Brain microvascular endothelial cell (primary cell): ENCODE measurements at regions not wholly inside any gene's neighbourhood (a gene's known extent, or its start where the extent isn't known, plus 50 kb on each side); places are given as distances from the start of the nearest gene placed in this dataset.

ENCODE experiments used
- DNase-seq: peaks from one replicate; pipeline ENCODE4 v3.0.0-alpha.2; 2020
- H3K27ac ChIP-seq: fragments of 250-450 bp; sonication (Bioruptor Pico); 2 replicates; pipeline ENCODE4 v1.5.1; 2020; ENCODE audit warnings: mild to moderate bottlenecking, moderate library complexity
- H3K27me3 ChIP-seq: fragments of 250-450 bp; sonication (Bioruptor Pico); replicated peaks from 2 replicates; pipeline ENCODE4 v1.5.1; 2020; ENCODE audit warnings: mild to moderate bottlenecking
- H3K36me3 ChIP-seq: fragments of 250-450 bp; sonication (Bioruptor Pico); replicated peaks from 2 replicates; pipeline ENCODE4 v1.5.1; 2020; ENCODE audit warnings: mild to moderate bottlenecking
- H3K4me3 ChIP-seq: 2 replicates; pipeline ENCODE4 v1.5.1; 2011; ENCODE audit warnings: low read depth, mild to moderate bottlenecking, control low read depth, low read length, moderate library complexity
- in situ Hi-C: cut with HindIII; loops from 2 replicates; pipeline ENCODE4 v1.10.0; 2017; ENCODE audit warnings: low sequenced_read_pairs, low pct_ligation_motif_present
- TF ChIP-seq, protein P1 (sequence below): IDR thresholded peaks from 2 replicates; pipeline ENCODE4 v1.5.1; 2011; ENCODE audit warnings: low read depth, mild to moderate bottlenecking, moderate library complexity, low read length, control low read depth, inconsistent platforms; ENCODE audit errors: missing control alignments

DNA sequence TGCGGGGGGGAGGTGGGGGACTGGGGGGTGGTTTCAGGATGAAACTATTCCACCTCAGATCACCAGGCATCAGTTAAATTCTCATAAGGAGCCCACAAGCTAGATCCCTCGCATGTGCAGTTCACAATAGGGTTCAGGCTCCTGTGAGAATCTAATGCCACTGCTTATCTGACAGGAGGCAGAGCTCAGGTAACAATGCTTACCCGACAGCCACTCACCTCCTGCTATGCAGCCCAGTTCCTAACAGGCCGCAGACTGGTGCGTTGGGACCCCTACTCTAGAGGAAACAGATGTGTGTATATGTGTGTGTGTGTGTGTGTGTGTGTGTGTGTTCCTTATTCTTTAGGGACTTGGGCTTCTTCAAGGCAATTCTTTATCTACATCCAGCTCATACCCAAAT is 352.3 kb upstream of the CCNH start:
- Histone ChIP-seq H3K36me3 (no peaks in the 10 kb centered on the region), H3K27ac (no peak overlapping the region), H3K27me3 (no peaks in the 10 kb centered on the region), H3K4me3 (no peak overlapping the region)
- TF ChIP-seq, protein P1, sequence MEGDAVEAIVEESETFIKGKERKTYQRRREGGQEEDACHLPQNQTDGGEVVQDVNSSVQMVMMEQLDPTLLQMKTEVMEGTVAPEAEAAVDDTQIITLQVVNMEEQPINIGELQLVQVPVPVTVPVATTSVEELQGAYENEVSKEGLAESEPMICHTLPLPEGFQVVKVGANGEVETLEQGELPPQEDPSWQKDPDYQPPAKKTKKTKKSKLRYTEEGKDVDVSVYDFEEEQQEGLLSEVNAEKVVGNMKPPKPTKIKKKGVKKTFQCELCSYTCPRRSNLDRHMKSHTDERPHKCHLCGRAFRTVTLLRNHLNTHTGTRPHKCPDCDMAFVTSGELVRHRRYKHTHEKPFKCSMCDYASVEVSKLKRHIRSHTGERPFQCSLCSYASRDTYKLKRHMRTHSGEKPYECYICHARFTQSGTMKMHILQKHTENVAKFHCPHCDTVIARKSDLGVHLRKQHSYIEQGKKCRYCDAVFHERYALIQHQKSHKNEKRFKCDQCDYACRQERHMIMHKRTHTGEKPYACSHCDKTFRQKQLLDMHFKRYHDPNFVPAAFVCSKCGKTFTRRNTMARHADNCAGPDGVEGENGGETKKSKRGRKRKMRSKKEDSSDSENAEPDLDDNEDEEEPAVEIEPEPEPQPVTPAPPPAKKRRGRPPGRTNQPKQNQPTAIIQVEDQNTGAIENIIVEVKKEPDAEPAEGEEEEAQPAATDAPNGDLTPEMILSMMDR, result no peak
- DNase-seq, result no peak
- in situ Hi-C loops, result no loop called here

DNA sequence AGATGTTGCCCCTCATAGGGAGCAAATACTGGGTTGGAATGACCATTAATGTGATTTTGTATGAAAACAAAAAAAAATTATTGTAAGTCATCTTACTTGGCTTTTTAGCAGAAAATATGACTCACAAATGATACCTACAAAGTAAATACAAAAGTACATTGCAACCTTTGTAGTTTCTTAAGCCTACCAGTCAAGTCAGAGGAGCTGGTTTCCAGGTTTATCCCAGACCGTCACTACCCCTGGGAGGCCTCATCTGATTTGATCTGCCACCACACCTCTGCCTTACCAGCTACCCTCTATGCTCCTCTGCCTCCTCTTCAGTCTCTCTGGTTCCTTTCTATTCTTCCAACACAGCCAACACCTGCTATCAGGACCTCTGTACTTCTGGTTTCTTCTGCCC is 349.9 kb upstream of the CCNH start:
- Histone ChIP-seq H3K36me3 (no peaks in the 10 kb centered on the region), H3K27me3 (no peaks in the 10 kb centered on the region), H3K4me3 (no peak overlapping the region), H3K27ac (no peak overlapping the region)
- in situ Hi-C loops, result no loop called here
- DNase-seq, result no peak
- TF ChIP-seq, protein P1, result no peak

DNA sequence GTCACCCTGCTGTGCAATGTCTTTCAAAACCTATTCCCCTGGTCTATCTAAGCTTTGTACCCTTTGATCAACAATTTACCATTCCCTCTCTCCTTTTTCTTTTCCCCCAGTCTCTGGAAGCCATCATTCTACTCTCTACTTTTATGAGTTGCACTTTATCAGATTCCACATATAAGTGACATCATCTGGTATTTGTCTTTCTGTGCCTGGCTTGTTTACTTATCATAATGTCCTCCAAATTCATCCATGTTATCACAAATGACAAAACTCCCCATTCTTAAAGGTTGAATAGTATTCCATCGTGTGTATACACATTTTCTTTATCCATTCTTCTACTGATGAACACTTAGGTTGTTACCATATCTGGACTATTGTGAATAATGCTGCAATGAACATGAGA is 344.2 kb upstream of the CCNH start:
- Histone ChIP-seq H3K4me3 (no peak overlapping the region), H3K27ac (no peak overlapping the region), H3K27me3 (no peaks in the 10 kb centered on the region), H3K36me3 (no peaks in the 10 kb centered on the region)
- TF ChIP-seq, protein P1, result no peak
- DNase-seq, result no peak
- in situ Hi-C loops, result no loop called here

DNA sequence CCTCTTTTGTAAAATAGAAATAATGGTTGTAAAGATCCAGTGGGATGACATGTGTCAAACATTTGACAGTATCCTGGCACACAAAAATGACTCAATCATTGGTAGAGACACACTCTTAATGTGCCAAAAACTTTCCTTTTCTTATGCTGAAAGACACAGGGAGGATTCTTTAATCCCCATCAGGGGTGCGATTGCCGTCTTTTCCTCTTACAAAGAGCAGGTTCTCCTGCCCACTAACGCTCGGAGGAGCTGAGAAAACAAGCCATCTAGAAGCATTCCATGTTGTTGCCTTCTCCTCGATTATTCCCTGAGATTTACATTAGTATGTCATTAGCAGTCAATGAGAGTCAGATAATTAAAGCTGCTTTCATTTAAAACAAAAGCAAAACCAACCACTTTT is 342.6 kb upstream of the CCNH start:
- TF ChIP-seq, protein P1, result no peak
- Histone ChIP-seq H3K4me3 (no peak overlapping the region), H3K36me3 (no peaks in the 10 kb centered on the region), H3K27me3 (no peaks in the 10 kb centered on the region), H3K27ac (no peak overlapping the region)
- in situ Hi-C loops, result no loop called here
- DNase-seq, result no peak

DNA sequence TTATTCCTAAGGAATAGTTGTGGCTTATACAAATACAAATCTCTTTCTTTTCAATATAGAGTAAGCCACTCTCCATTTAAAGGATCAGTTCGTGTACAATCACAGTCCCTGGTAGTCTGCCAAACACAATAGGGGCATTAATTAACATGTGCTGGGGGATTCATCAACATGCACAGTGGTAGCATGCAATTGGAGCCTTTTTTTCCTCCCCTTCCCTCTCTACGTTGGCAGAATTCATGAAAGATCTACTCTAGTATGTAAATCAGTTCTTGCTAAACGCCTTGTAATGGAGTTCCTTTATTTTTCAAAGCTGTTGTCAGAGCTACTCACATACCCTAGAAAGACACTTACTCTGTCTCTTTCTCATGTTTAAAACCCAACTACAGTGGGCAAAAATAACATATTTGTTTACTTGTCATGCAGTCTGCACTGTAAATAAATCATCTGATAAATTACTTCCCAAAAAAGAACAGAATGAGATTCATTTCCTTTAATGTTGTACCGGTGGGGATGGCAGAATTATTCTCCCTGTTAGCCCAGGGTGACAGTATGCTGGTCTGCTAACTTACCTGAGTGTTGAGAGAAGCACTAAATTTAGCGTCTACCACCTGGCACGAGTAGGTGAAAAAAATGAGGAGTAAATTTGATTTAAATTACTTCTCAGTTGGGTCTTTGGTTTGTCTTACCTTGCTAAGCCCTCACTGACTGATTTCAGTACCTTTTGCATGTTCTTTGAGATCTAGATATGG is 341.5 kb upstream of the CCNH start:
- DNase-seq, result no peak
- TF ChIP-seq, protein P1, result no peak
- Histone ChIP-seq H3K36me3 (no peaks in the 10 kb centered on the region), H3K27me3 (no peaks in the 10 kb centered on the region), H3K27ac (no peak overlapping the region), H3K4me3 (no peak overlapping the region)
- in situ Hi-C loops, result no loop called here

DNA sequence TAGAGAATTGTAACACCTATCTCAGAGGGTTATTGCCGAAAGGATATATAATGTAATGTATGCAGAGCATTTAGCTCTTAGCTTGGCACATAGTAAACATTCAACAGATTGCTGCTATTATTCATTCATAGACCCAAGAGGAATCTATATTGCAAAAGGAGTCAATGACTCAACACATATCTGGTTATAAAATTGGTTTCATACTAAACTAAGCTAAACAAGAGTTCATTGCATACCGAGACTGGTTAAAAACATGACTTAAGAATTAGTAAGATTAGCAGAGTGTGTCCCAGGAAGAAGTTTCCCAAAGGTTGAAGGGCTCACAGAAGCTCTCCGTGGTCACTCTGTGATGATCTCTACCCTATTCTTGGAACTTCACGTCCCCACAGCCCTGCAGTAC is 339.6 kb upstream of the CCNH start:
- TF ChIP-seq, protein P1, result no peak
- Histone ChIP-seq H3K4me3 (no peak overlapping the region), H3K27me3 (no peaks in the 10 kb centered on the region), H3K36me3 (no peaks in the 10 kb centered on the region), H3K27ac (no peak overlapping the region)
- in situ Hi-C loops, result no loop called here
- no peak for DNase-seq
